ENCODE measurements at regions not wholly inside any gene's neighbourhood (a gene's known extent, or its start where the extent isn't known, plus 50 kb on each side); places are given as distances from the start of the nearest gene placed in this dataset.

DNA sequence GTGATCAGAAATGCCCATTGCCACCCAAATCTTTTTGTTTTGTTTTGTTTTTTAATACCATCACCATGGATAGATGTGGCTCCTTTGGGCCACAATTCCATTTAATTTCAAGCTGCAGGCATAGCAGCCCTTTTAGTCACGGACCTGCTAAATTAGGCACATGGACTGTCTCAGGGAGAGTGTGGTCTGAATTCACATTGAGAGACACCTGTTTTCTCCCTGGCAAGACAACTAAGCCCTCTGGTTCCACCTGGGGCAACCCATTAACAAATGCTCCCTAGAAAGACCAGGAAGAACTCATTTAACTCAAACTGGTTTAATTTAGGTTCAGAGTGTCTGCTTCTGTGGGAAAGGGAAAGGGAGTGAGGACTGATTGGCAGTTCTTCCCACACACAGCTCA, 88.2 kb upstream of the ANKRD1 start:
- no peak for DNase-seq
- peaks cover 33% of the 10 kb centered on the region for H3K27me3 Mint-ChIP-seq
- no peaks in the 10 kb centered on the region for H3K9me3 ChIP-seq (ENCODE audit: control insufficient read depth, low read length, poor library complexity, severe bottlenecking)
- H3K4me3 Mint-ChIP-seq, result no peak overlapping the region
- H3K4me1 Mint-ChIP-seq, result peaks cover 28% of the 10 kb centered on the region
- no peak overlapping the region for H3K27ac Mint-ChIP-seq
- H3K36me3 Mint-ChIP-seq (ENCODE audit: low read depth), result peaks cover 6% of the 10 kb centered on the region
- no peak for ATAC-seq

DNA sequence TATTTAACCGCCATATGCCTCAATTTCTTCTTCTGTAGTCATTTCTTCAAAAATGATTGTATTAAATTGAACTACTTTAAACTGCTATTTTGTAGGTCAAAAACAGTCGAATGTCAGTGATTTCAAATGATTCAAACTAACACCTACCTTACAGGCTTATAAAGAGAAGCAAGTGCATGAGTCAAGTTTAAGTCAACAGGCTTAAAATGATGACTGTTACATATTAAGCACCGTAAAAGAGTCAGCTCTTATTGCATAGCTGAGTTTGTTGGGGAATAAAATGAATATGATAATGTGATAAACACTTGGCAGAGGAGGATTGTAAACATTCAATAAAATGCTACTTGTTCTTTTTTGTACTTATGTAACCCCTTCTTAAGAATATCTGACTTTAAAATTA, 90.1 kb upstream of the ANKRD1 start:
- Mint-ChIP-seq H3K36me3 (ENCODE audit: low read depth) (peaks cover 7% of the 10 kb centered on the region), H3K4me3 (no peak overlapping the region), H3K4me1 (peaks cover 28% of the 10 kb centered on the region), H3K27me3 (peaks cover 36% of the 10 kb centered on the region), H3K27ac (no peak overlapping the region)
- DNase-seq (no peak), ATAC-seq (no peak)
- H3K9me3 ChIP-seq (ENCODE audit: control insufficient read depth, low read length, poor library complexity, severe bottlenecking), result no peaks in the 10 kb centered on the region

DNA sequence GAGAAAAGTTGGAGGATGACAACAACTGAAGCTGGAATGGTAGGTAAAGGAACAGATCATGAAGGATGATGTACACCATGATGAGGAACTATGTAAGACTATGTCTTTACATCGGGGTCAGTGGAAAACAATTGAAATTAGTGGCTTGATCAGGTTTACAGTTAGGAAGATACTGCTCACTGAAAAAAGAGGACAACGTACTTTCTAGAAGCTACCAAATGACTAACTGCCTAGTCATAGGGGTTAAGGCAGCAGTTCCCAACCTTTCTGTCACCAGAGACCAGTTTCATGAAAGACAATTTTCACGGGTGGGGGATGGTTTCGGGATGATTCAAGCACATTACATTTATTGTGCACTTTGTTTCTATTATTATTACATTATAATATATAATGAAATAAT, 91.6 kb upstream of the ANKRD1 start:
- ATAC-seq, result no peak
- Mint-ChIP-seq H3K36me3 (ENCODE audit: low read depth) (peaks cover 7% of the 10 kb centered on the region), H3K4me1 (peaks cover 16% of the 10 kb centered on the region), H3K27ac (no peak overlapping the region), H3K4me3 (no peak overlapping the region), H3K27me3 (peaks cover 36% of the 10 kb centered on the region)
- H3K9me3 ChIP-seq (ENCODE audit: control insufficient read depth, low read length, poor library complexity, severe bottlenecking), result no peaks in the 10 kb centered on the region
- DNase-seq, result no peak

DNA sequence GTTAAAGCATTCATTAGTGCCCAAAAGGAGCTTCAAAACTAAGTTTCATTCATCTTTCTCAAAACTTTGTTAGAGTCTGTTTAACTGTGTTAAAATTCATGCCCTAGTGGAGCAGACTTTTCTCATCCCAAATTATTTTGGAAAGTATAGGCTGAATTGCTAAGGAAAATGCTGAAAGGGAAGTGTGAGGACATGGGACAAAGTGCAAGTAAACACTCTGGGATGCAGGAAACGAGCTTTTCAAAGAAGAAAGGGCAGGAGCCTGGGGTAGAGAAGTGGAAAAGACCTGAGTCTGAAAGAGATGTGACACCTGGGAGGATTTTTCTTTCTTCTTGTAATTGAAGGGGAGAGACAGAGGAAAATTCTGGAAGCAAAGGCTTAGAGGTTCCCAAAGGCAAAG, 93.1 kb upstream of the ANKRD1 start:
- peaks cover 9% of the 10 kb centered on the region for H3K36me3 Mint-ChIP-seq (ENCODE audit: low read depth)
- H3K4me1 Mint-ChIP-seq, result peaks cover 12% of the 10 kb centered on the region
- no peak overlapping the region for H3K27ac Mint-ChIP-seq
- ATAC-seq (no peak), DNase-seq (no peak)
- H3K27me3 Mint-ChIP-seq, result peaks cover 36% of the 10 kb centered on the region
- H3K4me3 Mint-ChIP-seq, result no peak overlapping the region
- H3K9me3 ChIP-seq (ENCODE audit: control insufficient read depth, low read length, poor library complexity, severe bottlenecking), result no peaks in the 10 kb centered on the region

DNA sequence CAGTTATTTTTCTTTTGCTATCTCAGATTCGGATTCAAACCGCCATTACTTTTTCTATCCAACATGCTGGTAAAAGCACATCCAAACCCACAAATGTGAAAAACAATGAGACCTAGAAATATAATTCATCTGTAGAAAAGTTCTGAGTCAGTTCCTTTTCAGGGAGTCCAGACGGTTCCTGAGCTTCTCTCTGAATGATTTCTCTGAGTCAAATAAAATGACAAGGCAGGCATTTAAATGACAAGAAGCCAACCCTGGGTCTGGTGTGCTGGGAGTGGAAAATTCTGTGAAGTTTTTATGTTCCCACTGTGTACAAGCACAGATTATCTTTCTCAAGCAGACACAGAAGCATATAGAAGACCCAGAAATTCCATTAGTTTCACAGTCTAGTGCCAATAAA, 96.3 kb upstream of the ANKRD1 start:
- DNase-seq, result no peak
- H3K4me3 Mint-ChIP-seq, result no peak overlapping the region

DNA sequence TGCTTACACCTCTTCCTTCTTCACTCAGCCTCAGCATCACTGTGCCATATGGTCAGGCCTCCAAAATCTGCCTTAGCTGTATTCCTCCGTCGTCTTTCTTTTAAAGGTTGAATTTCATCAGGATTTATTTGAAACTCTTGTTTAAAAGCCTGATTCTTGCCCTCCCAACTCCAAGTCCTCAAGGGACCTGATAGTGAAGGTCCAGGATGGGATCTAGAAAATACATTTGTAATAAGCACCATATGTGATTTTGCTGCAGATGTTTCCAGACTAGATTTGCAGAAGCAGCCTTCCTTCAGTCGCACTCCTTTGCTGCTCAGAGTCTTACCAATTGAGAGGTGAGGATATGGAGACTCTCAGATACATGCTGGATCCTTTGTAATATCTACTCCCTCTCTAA, 101.0 kb upstream of the ANKRD1 start:
- H3K4me1 Mint-ChIP-seq, result peaks cover 7% of the 10 kb centered on the region
- peaks cover 23% of the 10 kb centered on the region for H3K27me3 Mint-ChIP-seq
- no peaks in the 10 kb centered on the region for H3K9me3 ChIP-seq (ENCODE audit: control insufficient read depth, low read length, poor library complexity, severe bottlenecking)
- DNase-seq (no peak), ATAC-seq (no peak)
- H3K36me3 Mint-ChIP-seq (ENCODE audit: low read depth), result peaks cover 9% of the 10 kb centered on the region
- no peak overlapping the region for H3K4me3 Mint-ChIP-seq
- H3K27ac Mint-ChIP-seq, result no peak overlapping the region

More for the DNA sequence above, 96.3 kb upstream of the ANKRD1 start:
- no peak for ATAC-seq
- Mint-ChIP-seq H3K36me3 (ENCODE audit: low read depth) (peaks cover 9% of the 10 kb centered on the region), H3K27me3 (peaks cover 24% of the 10 kb centered on the region), H3K4me1 (peaks cover 11% of the 10 kb centered on the region), H3K27ac (no peak overlapping the region)
- H3K9me3 ChIP-seq (ENCODE audit: control insufficient read depth, low read length, poor library complexity, severe bottlenecking), result no peaks in the 10 kb centered on the region

DNA sequence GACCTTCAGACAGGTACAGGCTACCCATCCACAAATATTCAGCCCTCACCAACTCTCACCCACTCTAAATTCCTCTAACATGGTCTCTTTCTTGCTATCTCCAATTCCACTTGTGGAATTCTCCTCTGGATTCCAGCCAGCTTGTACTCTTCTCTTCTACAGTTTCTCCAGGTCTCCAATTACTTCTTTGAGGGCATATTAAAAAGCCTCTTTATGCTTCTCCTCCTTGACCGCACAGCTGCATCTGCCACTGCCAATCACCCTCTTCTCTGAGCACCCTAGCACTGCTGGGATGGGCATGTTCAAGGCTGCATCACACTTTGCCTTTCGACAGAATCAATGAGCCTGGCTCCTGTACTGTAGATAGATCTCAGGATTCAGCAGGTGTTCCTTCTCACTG, 101.5 kb upstream of the ANKRD1 start:
- Mint-ChIP-seq H3K27ac (no peak overlapping the region), H3K27me3 (peaks cover 23% of the 10 kb centered on the region), H3K4me3 (no peak overlapping the region), H3K4me1 (peaks cover 7% of the 10 kb centered on the region), H3K36me3 (ENCODE audit: low read depth) (peaks cover 9% of the 10 kb centered on the region)
- DNase-seq, result no peak
- ATAC-seq, result no peak
- H3K9me3 ChIP-seq (ENCODE audit: control insufficient read depth, low read length, poor library complexity, severe bottlenecking), result no peaks in the 10 kb centered on the region

DNA sequence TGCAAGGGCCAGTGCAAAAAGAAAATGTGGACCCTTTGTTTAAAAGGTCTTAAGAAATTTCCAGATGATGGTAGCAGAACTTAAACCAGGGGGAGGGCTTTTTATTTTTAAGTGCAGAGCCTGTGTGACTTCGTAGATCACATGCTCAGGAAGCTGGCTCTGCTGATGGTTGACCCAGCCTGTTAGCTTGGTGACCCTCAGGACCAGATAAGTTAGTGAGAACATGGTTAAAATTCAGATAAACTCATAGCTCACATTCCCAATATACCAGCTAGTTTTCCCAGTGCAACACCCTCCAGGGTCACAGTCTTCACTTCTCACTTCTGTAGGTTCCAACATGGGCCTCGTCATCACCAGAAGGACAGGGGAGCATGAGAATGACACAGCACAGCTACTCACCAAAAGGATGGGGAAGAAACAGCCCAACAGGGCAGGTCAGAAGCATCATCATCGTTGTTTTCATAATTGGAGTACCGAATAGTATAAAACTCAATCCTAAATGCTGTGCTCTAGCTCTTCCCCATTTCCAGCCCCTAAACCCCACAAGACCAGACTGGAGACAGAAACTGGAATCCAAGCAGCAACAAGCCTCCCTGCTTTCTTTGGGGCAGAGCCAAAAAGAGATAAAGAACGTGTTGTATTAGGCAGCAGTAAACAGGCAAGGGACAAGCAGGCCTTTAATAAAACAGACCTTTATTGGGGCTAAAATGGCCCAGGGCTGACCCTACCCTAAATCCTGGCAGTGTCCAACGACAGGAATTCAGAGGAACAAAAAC, 102.2 kb upstream of the ANKRD1 start:
- peaks cover 9% of the 10 kb centered on the region for H3K36me3 Mint-ChIP-seq (ENCODE audit: low read depth)
- no peak overlapping the region for H3K4me3 Mint-ChIP-seq
- ATAC-seq (no peak), DNase-seq (no peak)
- H3K9me3 ChIP-seq (ENCODE audit: control insufficient read depth, low read length, poor library complexity, severe bottlenecking), result no peaks in the 10 kb centered on the region
- H3K4me1 Mint-ChIP-seq, result peaks cover 7% of the 10 kb centered on the region
- peaks cover 23% of the 10 kb centered on the region for H3K27me3 Mint-ChIP-seq
- H3K27ac Mint-ChIP-seq, result no peak overlapping the region

DNA sequence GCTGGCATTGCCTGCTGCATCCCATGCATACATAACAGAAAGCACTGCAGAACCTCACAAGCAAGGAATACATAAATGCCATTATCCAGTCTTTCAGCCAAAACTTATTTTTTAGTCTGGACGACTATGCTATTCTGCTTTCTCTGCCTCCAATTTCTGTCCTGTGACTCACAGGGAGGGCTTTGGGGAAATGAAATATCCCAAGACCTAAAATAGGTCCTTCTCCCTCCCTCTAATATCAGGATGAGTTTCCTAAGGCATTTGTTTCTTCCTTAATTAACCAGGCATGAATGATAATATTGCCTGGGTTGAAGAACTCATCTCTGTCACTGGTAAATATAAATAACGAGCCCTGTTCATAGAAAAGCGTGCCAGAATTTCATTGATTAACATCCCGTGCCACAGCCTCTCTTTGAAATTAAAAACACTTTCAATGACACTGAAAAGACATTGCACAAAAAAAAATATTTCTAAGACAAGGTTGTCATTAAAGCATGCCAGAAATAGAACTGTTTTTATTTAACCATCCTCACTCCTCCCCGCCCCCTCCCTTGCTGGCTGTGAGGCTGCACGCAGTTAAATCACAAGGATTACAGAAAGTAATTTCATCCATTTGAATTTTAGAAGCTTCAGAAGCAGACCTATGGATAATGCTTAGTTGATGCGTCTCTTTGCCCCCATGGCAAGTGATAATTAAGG, 103.0 kb upstream of the ANKRD1 start:
- H3K9me3 ChIP-seq (ENCODE audit: control insufficient read depth, low read length, poor library complexity, severe bottlenecking), result no peaks in the 10 kb centered on the region
- H3K4me3 Mint-ChIP-seq, result no peak overlapping the region
- ATAC-seq (no peak), DNase-seq (no peak)
- peaks cover 23% of the 10 kb centered on the region for H3K27me3 Mint-ChIP-seq
- H3K27ac Mint-ChIP-seq, result no peak overlapping the region
- peaks cover 7% of the 10 kb centered on the region for H3K4me1 Mint-ChIP-seq
- peaks cover 6% of the 10 kb centered on the region for H3K36me3 Mint-ChIP-seq (ENCODE audit: low read depth)

DNA sequence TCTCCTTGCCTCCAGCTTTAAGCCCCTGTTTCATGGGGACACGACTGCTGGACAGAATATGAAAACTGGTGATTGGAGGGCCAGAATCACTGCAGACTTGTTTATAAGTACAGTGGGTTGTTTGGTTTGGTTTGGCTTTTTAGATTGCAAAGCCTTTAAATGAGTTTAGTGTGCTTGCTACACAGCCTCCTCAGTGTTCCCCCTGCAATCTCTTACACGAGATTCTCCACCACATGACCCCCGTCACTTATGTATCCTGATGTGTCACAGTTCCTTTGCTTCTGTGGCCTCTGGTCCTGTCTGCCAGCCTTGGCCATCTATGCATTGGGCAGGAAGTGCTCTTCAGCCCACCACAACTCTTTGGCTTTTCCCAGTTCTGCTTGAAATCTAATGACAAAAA, 103.7 kb upstream of the ANKRD1 start:
- no peaks in the 10 kb centered on the region for H3K9me3 ChIP-seq (ENCODE audit: control insufficient read depth, low read length, poor library complexity, severe bottlenecking)
- peaks cover 7% of the 10 kb centered on the region for H3K4me1 Mint-ChIP-seq
- H3K4me3 Mint-ChIP-seq, result no peak overlapping the region
- no peak overlapping the region for H3K27ac Mint-ChIP-seq
- no peak for DNase-seq
- peaks cover 23% of the 10 kb centered on the region for H3K27me3 Mint-ChIP-seq
- no peak for ATAC-seq
- peaks cover 6% of the 10 kb centered on the region for H3K36me3 Mint-ChIP-seq (ENCODE audit: low read depth)

DNA sequence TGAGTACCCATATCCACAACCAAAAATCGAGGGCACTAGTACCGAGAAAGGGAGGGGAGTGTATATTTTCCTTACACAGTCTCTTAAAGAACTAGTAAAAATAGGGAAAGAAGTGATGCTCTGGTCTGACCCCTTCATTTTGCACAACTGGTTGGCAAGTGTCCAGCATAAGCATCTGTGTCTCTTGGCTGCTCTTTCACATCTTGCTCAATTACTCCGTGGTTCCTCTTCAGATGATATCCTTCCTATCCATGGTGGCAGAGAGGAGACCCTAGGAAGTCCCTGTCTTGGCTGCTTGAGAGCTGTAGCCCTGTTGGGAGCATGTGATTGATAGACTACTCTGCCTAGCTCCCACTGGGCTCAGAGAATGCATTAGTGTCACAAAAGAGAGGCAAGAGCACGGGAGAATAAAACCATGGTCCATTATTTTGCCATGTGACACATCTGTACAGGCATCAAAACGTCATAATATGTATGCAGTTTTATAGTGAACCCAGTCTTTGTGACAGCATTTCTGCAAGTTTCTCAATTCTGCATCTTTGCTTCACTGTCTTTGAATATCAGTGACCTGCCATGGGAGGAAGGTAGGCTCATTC, 111.8 kb upstream of the ANKRD1 start:
- Mint-ChIP-seq H3K4me1 (peaks cover 15% of the 10 kb centered on the region), H3K27me3 (no peaks in the 10 kb centered on the region), H3K27ac (no peak overlapping the region), H3K4me3 (no peak overlapping the region), H3K36me3 (ENCODE audit: low read depth) (no peaks in the 10 kb centered on the region)
- no peak for DNase-seq
- H3K9me3 ChIP-seq (ENCODE audit: control insufficient read depth, low read length, poor library complexity, severe bottlenecking), result no peaks in the 10 kb centered on the region
- ATAC-seq, result no peak

DNA sequence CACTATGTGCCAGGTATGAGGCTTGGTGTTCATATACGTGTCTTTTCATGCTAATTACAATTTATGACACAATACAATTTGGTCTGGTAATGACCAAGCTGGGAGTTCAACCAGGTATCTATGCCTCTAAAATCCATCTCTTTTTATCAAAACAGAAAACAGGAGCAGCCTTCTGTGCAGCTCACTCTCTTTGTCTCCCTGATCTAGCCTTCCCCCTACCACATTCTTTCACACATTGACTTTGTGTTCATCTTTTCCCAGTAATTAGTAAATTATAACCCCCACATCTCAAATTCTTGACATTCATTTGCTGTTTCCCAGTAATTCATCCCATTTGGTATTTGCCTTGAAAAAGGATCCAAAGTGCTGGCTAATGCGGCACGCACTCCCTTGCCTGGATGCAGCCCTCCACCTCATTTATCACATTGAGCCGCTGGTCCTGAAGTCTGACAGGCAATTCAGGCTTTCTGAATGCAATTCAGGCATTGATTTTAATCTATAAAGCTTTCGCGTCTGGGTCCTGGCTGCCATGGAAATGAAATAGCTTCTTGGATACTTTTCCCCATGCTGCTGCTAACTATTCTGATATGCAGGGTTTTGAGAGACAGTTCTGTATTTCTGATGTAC, 112.5 kb upstream of the ANKRD1 start:
- Mint-ChIP-seq H3K27ac (peak overlapping the region; percentile 4), H3K27me3 (no peaks in the 10 kb centered on the region), H3K4me1 (peaks cover 15% of the 10 kb centered on the region), H3K36me3 (ENCODE audit: low read depth) (no peaks in the 10 kb centered on the region), H3K4me3 (peak overlapping the region; percentile 15)
- ATAC-seq, result no peak
- no peaks in the 10 kb centered on the region for H3K9me3 ChIP-seq (ENCODE audit: control insufficient read depth, low read length, poor library complexity, severe bottlenecking)
- no peak for DNase-seq

DNA sequence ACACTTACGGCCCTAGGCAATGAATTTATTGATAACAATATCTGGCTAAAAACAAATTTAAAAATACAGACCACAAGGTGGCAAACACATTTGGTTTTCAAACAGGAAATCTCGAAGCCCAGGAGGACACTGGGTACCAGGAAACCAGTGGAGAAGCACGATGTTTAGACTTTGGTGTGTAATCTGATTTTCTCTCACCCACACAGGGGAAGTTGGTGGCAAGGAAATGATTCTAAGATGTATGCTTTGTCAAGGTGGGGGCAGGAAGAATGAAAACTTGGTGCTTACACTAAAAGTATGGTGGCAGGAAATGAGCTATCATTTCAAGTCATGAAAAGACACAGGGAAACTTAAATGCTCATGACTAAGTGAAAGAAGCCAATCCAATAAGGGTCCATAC, 113.2 kb upstream of the ANKRD1 start:
- H3K9me3 ChIP-seq (ENCODE audit: control insufficient read depth, low read length, poor library complexity, severe bottlenecking), result no peaks in the 10 kb centered on the region
- Mint-ChIP-seq H3K4me1 (peaks cover 15% of the 10 kb centered on the region), H3K36me3 (ENCODE audit: low read depth) (no peaks in the 10 kb centered on the region), H3K27me3 (peaks cover 1% of the 10 kb centered on the region), H3K4me3 (peak overlapping the region; percentile 15), H3K27ac (peak overlapping the region; percentile 4)
- ATAC-seq (peak; percentile 96), DNase-seq (no peak)

All from T-helper 17 cell (primary cell).